Hepatic stellate cell (primary cell): ENCODE measurements at regions not wholly inside any gene's neighbourhood (a gene's known extent, or its start where the extent isn't known, plus 50 kb on each side); places are given as distances from the start of the nearest gene placed in this dataset.

ENCODE experiments used
- DNase-seq: peaks from one replicate; pipeline ENCODE4 v3.0.0; 2011; ENCODE audit warnings: low spot score

DNA sequence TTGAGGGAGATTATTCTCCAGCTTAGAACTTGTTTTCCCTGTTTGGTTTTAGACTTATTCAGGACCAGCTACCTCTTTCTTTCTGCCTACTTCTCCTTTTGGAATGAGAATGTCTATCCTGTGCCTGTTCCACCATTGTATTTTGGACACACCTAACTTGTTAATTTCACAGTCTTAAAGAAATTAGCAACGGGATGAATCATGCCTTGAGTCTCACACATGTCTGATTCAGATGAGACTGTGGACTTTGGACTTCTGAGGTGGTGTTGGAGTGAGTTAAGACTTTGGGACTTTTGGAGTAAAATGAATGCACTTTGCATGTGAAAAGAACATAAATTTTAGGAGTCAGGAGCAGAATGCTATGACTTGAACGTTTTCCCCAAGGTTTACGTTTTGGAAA, 581.4 kb downstream of the CDH11 start:
- no peak for DNase-seq

DNA sequence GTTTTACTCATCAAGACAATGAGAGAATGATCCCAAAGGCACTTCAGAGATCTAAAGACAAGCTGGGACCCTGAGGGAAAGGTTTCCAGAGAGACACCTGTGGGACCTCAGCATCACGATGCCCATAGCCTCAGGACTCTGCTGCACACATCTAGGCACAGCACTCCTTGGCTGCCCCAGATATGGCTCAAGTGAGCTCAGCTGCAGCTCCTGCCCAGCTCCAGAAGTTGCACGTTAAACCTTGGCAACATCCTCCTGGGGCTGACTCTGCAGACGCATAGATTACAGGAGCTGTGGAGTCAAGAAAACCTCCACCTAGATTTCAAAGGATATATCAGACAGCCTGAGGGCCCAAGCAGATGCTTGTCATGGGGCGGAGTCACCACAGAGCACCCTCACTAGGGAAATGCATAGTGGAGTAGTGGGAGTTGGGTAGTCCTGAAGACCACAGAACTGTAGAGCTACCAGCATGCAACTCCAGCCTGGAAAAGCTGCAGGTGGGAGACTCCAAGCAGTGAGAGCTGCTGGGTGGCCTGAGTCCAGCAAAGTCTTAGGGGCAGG, 582.0 kb downstream of the CDH11 start:
- no peak for DNase-seq

DNA sequence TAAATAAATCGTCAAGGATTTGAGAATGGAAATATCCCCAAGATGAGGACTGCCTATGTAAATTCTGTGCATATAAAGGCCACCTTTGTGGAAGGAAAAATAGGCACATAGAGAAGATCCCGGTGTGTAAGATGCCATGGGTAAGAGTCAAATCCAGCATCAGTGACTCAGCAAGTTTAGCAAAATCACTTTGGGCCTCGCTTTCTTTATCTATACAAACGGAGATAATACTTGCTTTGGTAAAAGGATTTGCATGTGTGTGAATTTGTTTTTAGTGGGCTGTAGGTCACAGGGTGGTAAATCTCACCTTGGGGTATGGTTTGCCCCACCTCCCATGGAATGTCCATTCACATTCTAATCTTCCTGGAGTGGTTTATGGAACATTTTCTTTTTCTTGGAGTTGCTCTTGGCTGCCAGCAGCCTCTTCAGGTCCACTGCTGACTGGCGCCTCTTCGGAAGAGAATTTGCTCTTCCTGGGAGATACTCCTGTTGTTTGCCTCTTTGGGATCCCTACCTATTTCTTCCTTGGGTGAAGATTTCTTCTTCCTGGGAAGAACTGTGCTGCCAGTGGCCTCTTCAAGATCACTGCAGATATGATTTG, 587.6 kb downstream of the CDH11 start:
- DNase-seq = no peak

DNA sequence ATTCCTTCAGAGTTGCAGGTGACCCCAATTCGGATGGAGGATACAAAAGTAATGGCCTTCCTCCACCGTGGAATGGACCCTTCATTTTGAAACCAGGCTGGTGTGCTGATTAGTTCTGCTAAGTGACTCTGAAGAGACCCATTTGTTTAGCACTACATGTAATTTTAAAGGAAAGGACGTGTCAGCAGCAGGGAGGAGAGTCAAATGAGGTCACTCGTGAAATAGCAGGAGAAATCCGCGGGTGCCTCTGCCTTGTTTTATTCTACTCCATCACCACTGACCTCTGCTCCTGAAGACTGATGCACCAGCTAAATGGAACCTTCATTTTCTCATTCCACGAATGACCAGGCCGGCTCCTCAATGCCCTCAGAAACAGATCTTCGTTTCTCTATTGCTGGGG, 589.2 kb downstream of the CDH11 start:
- DNase-seq = no peak

DNA sequence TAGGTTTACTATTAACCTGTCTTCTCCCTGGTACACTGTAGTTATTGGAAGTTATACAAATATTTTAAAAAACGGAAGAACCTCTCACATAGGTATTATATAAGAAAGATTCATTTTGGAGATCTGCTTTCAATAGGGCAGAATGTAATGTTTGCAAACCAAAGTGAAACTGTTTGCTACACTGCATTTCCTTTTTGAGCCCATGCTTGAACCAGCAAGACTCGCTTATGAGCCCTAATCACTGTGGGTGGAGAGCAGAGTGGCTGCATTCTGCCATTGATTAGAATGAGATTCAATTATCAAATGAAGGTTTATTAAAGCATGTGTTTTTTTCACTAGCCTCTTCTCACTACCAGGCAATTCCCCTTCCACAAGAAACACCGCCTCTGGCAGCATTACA, 589.7 kb downstream of the CDH11 start:
- DNase-seq = no peak

DNA sequence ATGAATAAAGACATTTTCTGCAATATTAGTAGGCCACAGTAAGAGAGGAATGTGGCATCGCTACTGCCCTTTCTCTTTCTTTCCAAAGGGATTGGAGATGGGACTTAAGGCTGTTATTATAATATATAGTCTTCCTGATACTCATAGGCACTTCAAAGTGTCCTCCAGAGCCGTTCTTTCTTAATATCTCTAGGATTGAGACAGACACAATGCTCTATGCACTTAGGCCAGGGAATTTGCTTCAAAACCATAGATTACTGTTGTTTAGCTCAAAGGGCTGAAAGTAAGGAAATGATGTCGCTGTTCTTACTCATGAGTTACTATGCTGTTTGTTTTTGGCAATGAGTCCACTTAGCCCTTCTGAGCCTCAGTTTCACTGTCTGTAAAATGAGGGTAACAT, 590.5 kb downstream of the CDH11 start:
- no peak for DNase-seq

DNA sequence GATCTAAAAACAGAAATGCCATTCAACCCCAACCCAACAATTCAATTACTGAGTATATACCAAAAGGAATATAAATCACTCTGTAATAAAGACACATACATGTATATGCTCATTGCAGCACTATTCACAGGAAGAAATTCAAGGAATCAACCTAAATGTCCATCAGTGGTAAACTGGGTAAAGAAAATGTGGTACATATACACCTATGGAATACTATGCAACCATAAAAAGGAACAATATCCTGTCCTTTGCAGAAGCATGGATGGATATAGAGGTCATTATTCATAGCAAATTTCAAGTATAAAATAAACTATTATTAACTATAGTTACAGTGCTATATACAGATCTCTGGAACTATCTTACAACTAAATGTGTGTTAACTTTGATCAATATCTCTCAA, 599.3 kb downstream of the CDH11 start:
- DNase-seq = no peak

DNA sequence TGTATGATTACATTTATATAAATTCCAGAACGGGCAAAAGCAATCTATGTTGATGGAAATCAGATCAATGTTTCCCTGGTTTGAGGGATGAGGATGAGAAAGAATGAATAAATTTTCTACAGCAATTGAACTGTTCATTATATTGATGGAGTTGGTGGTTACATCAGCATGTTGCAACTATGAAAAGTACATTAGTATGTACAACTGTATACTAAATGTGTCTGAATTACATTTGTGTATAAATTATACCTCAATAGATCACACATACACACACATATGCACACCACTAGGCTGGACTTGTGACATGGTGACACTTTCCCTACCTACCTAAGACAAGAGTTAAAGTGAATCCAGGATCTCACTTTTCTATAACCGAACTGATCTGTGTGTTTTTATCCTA, 608.0 kb downstream of the CDH11 start:
- DNase-seq = no peak

DNA sequence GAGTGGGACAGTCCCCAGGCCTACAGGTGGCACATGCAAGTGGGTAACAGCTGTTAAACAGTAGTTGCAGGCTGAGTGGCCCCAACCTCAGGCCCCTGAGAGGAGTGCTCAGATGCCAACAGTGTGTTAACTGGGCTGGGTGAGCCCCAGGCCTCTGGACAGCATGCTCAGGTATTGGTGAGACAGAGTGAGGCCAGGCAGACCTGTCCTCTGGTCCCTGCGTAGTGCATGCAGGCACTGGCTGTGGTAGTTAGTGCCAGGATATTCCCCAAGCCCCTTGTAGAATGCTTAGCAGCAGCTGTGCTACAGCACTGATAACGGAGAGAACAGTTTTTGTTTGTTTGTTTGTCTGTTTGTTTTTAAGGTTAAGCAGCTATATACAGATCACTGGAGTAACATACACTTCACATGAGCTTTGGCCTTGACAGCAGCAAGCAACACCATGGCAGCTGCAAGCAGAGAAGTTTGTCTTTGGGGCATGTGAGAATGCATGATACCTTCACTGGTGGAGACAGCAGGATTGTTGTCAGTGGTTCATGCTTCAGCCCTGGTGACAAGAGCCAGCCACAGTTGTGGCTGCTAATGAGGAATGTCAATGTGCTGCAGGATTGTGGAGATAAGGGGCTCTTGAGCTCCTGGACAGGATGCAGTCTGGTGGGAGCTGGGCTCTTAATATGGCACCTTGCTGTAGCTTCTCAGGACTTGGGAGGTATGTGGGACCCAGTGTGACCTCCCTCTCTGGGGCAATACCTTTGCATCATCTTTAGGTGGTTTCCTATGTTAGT, 614.4 kb downstream of the CDH11 start:
- DNase-seq = no peak

DNA sequence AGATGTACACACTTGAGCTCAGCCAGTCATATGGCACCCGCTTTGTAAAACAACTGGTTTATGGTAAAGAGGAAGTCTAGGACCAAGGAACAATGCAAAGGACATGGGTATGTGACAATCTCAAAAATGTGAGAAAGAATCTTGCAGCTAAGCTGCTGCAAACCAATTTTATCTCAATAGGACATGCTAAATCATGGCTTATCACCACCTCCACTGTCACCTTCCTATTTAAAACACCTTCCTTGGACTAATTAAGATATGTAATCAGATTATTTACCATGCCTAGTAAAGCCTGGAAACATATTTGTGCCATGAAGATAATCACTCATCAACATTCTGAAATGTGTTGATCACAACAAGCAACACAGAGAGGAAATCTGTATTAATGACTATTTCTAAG, 622.7 kb downstream of the CDH11 start:
- no peak for DNase-seq

DNA sequence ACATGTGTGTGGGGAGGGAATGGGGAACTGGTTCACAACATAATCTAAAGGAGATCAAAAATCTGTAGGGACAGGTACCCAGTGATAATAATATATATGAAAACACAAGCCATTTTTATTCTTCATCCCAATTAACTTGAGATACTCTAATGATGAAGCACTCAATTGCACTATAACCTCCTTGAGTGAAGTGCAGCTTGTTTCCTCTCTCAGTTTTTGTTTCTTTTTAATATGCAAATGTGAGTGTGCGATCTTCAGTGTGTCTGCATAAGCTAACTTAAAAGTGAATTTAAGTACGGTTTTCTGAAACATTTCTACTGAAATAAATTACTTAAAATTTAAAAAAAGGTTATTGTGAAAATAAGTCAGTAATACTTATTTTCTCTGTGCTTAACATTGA, 623.5 kb downstream of the CDH11 start:
- DNase-seq = no peak

DNA sequence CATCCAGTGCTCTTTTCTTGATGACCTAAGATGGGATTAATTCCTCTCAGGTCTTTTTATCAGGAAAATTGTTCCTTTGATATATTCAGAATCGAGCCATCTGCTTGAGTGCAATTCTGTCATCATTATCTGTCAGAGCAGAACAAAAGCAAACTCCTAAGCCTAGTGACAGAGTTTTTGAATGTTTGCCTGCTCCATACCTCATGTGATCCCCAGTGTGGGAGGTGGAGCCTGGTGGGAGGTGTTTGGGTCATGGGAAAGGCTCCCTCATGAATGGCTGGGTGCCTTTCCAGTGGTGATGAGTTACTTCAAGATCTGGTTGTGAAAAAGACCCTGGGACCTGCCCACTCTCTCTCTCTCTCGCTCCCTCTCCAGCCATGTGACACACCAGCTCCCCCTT, 628.2 kb downstream of the CDH11 start:
- no peak for DNase-seq

DNA sequence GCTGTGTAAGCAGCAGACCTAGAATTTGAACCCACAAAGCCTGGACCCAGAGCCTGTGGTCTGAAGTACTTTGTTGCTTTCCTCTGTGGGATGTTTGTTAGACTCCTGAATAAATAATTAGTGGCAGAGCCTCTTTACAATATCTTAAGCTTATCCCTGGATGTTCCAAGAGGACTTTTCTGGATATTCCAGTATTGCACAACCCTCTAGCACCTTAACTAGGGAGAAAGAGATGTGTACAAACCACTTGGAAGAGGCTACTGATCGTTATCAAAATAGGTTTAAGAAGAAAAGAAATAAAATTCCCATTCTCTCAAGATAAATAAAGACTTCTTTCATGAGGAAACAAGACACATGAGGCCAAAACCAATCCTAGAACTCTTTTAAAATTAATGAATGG, 632.4 kb downstream of the CDH11 start:
- DNase-seq = no peak

DNA sequence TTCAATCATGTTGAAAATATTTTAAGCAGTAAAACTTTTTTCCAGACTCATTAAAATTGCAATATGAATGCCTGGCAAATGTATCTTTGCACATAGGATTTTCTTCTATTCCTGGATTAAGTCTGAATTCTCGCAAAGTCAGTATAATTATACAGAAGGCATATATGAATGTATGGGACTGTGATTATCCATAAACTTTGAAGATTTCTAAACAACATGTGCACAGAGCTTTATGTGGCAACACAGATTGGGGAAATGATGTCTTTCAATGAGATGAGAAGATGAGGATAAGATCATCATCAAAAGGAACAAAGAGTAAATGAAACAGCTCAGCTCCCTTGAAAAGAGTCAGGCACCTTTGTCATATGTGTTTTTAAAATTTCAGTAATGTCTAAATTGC, 635.3 kb downstream of the CDH11 start:
- DNase-seq = no peak

DNA sequence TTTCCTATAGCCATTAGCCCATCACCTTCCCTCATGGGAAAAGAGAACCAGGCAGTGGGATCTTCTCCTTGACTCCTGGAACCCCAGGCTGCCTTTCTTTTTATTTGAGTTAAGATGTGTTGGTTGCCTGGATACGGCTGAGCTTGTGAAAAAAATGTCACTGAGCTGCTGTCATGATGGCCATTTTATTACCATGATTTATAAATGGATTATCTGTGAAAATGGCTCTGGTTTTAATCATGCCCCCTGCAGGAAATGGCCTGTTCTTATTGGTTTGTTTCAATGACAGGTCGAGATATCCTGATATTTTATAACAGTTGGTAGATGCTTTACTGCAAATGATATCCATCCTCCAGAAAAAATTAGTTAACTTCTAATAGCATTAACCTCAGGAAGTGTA, 640.4 kb downstream of the CDH11 start:
- no peak for DNase-seq

DNA sequence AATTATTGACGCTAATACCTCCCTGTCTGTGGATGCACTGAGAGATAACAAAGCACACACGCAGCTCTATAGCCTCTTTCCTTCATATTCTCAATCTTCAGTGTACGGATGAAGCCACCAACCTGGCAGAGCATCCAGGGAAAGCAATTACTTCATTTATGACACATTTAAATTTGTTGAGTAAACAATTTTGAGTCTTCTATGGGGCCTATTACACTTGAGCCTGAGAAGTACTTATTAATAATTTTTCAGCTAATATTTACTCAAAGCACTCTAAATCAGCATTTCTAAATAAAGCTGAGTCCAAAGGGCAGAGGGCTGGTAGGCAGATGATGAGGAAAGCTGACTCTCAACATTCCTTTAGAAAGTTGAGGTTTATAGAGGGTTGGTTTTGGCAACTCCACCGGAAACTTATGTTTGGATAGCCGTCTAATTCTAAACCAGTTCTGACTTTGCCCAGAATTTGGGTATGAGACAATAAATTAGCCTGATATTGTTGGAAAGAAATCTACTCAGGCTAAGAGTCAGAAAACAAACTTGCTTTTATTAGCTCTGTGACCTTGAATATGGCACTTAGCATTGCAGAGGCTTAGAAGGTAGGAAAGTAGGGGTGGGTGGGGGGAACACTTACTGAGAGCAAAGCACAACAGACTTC, 643.5 kb downstream of the CDH11 start:
- DNase-seq = peak; percentile 10

DNA sequence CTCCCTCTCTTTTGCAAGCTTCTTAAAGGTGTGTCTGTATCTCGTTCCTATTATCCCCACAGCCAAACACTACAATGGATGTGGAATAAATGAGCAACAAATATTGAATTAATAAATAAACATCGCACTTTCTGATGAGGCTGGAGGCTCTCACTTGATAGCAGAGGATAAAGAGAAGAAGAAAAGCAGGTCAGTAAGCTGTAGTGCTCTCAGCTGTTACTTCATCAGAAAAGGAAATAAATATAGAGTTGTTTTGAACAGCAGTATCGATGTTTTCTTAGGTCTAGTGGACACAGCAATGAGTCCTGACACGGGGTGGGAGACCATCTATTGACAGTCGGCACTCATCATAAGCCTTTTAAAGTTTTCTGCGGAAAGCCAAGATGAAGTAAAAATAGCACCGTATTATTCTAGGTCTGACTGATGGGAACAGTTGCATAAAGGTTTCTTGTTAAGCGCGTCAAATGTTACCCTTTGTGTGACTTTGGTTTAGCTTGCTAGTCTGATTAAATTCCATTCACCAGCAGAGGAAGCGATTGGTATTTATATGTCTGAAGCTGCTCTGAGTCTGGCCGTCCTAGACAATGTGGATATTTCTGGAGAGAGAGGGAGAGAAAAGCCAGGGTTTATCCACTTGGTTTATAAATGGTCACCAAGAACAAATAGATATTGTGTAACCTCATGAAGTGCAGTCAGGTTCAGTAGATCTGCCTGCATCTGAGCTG, 646.1 kb downstream of the CDH11 start:
- peak; percentile 8 for DNase-seq

DNA sequence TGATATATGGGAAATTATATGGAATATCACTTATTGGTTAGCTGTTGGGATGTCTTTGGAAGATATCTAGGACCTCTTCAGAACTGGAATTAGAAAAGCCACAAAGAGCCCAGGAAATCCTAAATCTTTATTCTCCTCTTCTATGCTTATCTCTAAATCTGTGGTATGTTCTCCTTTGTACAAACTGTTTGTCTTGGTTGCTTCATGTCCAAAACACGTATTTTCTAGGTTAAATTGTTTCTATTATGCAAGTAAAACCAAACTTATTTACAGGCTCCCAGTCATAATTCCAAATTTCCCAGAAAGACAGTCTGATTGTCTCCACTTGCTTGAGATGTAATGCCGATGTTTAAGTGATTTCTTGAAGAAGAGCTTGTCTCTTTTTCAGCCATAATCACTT, 650.9 kb downstream of the CDH11 start:
- no peak for DNase-seq

DNA sequence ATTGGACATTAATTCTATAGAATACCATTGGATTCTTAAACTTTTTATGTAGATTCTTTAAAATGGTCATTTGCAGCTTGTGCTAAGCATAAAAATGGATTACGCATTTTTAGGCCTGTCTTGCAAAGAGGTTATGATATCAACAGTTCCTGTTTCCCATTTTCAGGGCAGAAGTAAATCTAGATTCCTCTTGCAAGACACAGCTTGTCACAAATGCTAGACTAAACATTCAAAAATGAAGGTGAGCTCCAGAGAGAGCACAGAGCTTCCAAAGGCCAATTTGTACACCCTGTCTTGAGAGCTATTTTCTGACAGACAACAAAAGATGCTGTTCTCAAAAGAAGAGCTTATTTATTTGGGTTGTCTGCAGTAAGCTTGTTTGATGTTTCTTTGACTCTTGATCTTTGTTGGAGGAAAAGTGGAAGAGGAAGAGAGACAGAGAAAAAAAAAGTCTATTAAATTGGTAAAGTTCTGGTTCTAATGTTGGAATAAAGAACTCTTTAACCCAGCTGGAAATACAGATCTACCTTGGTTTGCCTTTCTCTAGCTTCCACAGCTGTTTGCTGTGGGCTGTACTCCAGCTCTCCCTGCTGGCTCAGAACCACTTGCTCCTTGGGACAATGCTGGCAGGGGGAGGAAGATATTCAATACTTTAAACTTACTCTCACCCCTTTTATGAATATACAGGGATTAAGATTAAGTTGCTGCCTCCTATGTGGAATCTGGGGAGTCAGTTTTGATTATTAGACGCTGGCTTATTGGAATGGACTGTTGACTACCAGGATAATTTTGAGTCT, 651.8 kb downstream of the CDH11 start:
- DNase-seq = no peak

DNA sequence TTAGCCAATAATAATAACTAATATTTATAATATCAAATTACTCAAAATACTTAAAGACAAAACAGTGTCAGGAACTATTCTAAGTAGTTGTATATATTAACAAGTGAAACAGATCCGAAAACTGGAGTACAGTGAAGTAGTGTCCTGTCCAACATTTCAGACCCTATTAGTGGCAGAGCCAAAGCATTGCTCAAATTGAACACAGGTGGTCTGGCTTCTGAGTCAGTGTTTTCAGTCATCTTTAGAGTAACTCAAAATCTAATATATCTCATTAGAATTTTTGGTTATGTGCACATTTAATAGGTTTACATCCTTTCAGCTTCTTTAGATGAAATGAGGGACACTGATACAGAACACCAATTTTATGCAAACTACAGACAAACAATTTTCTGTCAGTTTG, 652.5 kb downstream of the CDH11 start:
- DNase-seq = no peak

DNA sequence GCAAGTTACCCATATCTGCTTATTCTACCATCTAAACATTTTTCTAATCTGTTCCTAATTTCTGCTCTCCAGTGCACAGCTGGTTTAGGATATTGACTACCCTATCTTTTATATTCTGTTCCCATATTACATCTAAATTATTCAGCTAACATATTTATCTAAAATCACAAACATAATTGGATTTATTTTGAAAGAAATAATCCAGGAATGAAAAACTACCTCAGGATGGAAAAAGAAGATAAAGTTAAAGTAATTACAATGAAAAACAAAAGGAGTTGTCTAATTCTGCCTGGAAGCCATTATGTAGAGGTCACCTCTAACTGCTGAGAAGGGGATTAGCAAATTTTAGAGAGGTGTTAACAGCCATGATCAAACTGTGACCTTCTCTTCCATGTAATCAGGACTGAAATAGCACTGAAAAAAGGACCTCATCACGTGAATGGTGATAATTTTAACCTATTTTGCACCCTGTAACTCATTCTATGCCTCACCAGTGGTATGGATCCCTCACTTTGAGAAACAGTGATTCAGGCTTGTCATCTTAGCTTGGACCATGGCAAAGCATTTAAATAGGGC, 653.3 kb downstream of the CDH11 start:
- no peak for DNase-seq
